Neural cell (in vitro differentiated cells): ENCODE measurements at regions not wholly inside any gene's neighbourhood (a gene's known extent, or its start where the extent isn't known, plus 50 kb on each side); places are given as distances from the start of the nearest gene placed in this dataset.

Experiments
- H2AFZ ChIP-seq: fragments of 200-600, 300-800 bp; sonication (generic), shearing (Covaris generic); 2 replicates; pipeline ENCODE4 v1.6.0; 2014; ENCODE audit warnings: low read depth, mild to moderate bottlenecking, antibody characterized with exemption, low read length, moderate library complexity
- H3F3A ChIP-seq: fragments of 200-600 bp; shearing (Covaris generic); 2 replicates; pipeline ENCODE4 v1.6.1; 2016; ENCODE audit warnings: mild to moderate bottlenecking, moderate library complexity, mixed read lengths, antibody characterized with exemption, low read length; ENCODE audit not compliant: insufficient read depth, poor library complexity, severe bottlenecking
- H3K27ac ChIP-seq: fragments of 200-600, 300-800 bp; sonication (generic), shearing (Covaris generic); 2 replicates; pipeline ENCODE4 v1.5.1; 2014; ENCODE audit warnings: mild to moderate bottlenecking, low read length, moderate library complexity
- H3K27me3 ChIP-seq: fragments of 300-800, 200-600 bp; sonication (generic), shearing (Covaris generic); 2 replicates; pipeline ENCODE4 v1.6.0; 2014; ENCODE audit warnings: mild to moderate bottlenecking, low read depth, low read length, moderate library complexity; ENCODE audit not compliant: insufficient read depth
- H3K36me3 ChIP-seq: fragments of 300-800, 200-600 bp; sonication (generic), shearing (Covaris generic); 2 replicates; pipeline ENCODE4 v1.5.1; 2014; ENCODE audit warnings: mild to moderate bottlenecking, antibody characterized with exemption, low read length, moderate library complexity; ENCODE audit not compliant: insufficient read depth
- H3K4me2 ChIP-seq: fragments of 300-800, 200-600 bp; sonication (generic), shearing (Covaris generic); 2 replicates; pipeline ENCODE4 v1.6.0; 2014; ENCODE audit warnings: mild to moderate bottlenecking, low read length
- H3K4me3 ChIP-seq: fragments of 300-800, 200-600 bp; sonication (generic), shearing (Covaris generic); 2 replicates; pipeline ENCODE4 v1.5.1; 2014; ENCODE audit warnings: mild to moderate bottlenecking, low read length, moderate library complexity
- H3K79me2 ChIP-seq: fragments of 200-600 bp; shearing (Covaris generic); replicated peaks from 2 replicates; pipeline ENCODE4 v1.6.0; 2014; ENCODE audit warnings: mild to moderate bottlenecking, low read length, moderate library complexity; ENCODE audit not compliant: insufficient read depth
- H3K9ac ChIP-seq: fragments of 300-800, 200-600 bp; sonication (generic), shearing (Covaris generic); 2 replicates; pipeline ENCODE4 v1.6.1; 2016; ENCODE audit warnings: mild to moderate bottlenecking, low read length, mixed read lengths
- H3K9me2 ChIP-seq: fragments of 200-600 bp; shearing (Covaris generic); 2 replicates; pipeline ENCODE4 v1.6.1; 2016; ENCODE audit warnings: mild to moderate bottlenecking, low read length, mixed read lengths; ENCODE audit not compliant: insufficient read depth
- H3K9me3 ChIP-seq: fragments of 200-600, 300-800 bp; sonication (generic), shearing (Covaris generic); 2 replicates; pipeline ENCODE4 v1.6.1; 2016; ENCODE audit warnings: mild to moderate bottlenecking, mixed run types, low read length, moderate library complexity, mixed read lengths
- H4K20me1 ChIP-seq: fragments of 200-600 bp; shearing (Covaris generic); 2 replicates; pipeline ENCODE4 v1.6.1; 2016; ENCODE audit warnings: mild to moderate bottlenecking, mixed run types; ENCODE audit not compliant: insufficient read depth
- CTCF ChIP-seq: fragments of 450-650 bp; IDR thresholded peaks from 2 replicates; pipeline ENCODE4 v1.5.1; 2014; ENCODE audit warnings: antibody characterized with exemption, mild to moderate bottlenecking, moderate library complexity; ENCODE audit not compliant: poor library complexity, severe bottlenecking
- EP300 ChIP-seq: fragments of 450-650 bp; conservative IDR thresholded peaks from 2 replicates; pipeline ENCODE4 v1.6.1; 2014; ENCODE audit warnings: antibody characterized with exemption, mild to moderate bottlenecking, moderate library complexity; ENCODE audit not compliant: poor library complexity, severe bottlenecking
- EZH2 ChIP-seq: fragments of 200-600, 300-800 bp; shearing (Covaris generic), sonication (generic); IDR thresholded peaks from 2 replicates; pipeline ENCODE4 v1.6.1; 2014; ENCODE audit warnings: antibody characterized with exemption, low read length, borderline replicate concordance, mild to moderate bottlenecking; ENCODE audit not compliant: insufficient read depth, poor library complexity, severe bottlenecking
- MXI1 ChIP-seq: fragments of 450-650 bp; conservative IDR thresholded peaks from 2 replicates; pipeline ENCODE4 v1.6.1; 2014; ENCODE audit warnings: antibody characterized with exemption, mild to moderate bottlenecking; ENCODE audit not compliant: poor library complexity, severe bottlenecking
- POLR2AphosphoS5 ChIP-seq: IDR thresholded peaks from 2 replicates; pipeline ENCODE4 v1.6.1; 2012
- RAD21 ChIP-seq: fragments of 450-650 bp; conservative IDR thresholded peaks from 2 replicates; pipeline ENCODE4 v1.6.1; 2014; ENCODE audit warnings: antibody characterized with exemption, mild to moderate bottlenecking, moderate library complexity
- REST ChIP-seq: IDR thresholded peaks from 2 replicates; pipeline ENCODE4 v1.6.1; 2012; ENCODE audit warnings: borderline replicate concordance
- SMC3 ChIP-seq: fragments of 450-650 bp; conservative IDR thresholded peaks from 2 replicates; pipeline ENCODE4 v1.6.1; 2014; ENCODE audit warnings: antibody characterized with exemption, mild to moderate bottlenecking, moderate library complexity; ENCODE audit not compliant: poor library complexity
- TAF1 ChIP-seq: IDR thresholded peaks from 2 replicates; pipeline ENCODE4 v1.6.1; 2012; ENCODE audit warnings: low read depth

- Histone ChIP-seq H3K27ac (no peak overlapping the region), H3K4me3 (no peak overlapping the region), H3F3A (no peaks in the 10 kb centered on the region), H3K36me3 (no peaks in the 10 kb centered on the region), H3K9me2 (no peaks in the 10 kb centered on the region), H3K9me3 (no peaks in the 10 kb centered on the region), H3K27me3 (no peaks in the 10 kb centered on the region), H3K9ac (no peak overlapping the region), H3K4me2 (no peak overlapping the region), H4K20me1 (no peaks in the 10 kb centered on the region), H3K79me2 (no peaks in the 10 kb centered on the region), H2AFZ (no peak overlapping the region)
- TF ChIP-seq REST, result no peak
- TF ChIP-seq TAF1, result no peak
- no peak for TF ChIP-seq SMC3
- TF ChIP-seq POLR2AphosphoS5, result no peak
- TF ChIP-seq EP300, result no peak
Observed at GRCh38 chr18:70961939-70962338, 673.1 kb downstream of the SOCS6 start.

- no peak overlapping the region for H3K4me2 ChIP-seq
- no peak overlapping the region for H2AFZ ChIP-seq
- H3K9me2 ChIP-seq, result no peaks in the 10 kb centered on the region
- H3K36me3 ChIP-seq, result no peaks in the 10 kb centered on the region
- H4K20me1 ChIP-seq, result no peaks in the 10 kb centered on the region
- no peaks in the 10 kb centered on the region for H3K27me3 ChIP-seq
- H3K9ac ChIP-seq, result no peak overlapping the region
- H3K79me2 ChIP-seq, result no peaks in the 10 kb centered on the region
- H3K9me3 ChIP-seq, result peaks cover 2% of the 10 kb centered on the region
- H3K4me3 ChIP-seq, result no peak overlapping the region
- TF ChIP-seq MXI1 (no peak), TAF1 (no peak), CTCF (no peak), EP300 (no peak), RAD21 (no peak), POLR2AphosphoS5 (no peak), SMC3 (no peak), EZH2 (no peak), REST (no peak)
- no peak overlapping the region for H3K27ac ChIP-seq
- H3F3A ChIP-seq, result no peaks in the 10 kb centered on the region
Observed at GRCh38 chr18:70956554-70956953, 667.7 kb downstream of the SOCS6 start.
